Natural killer cell (primary cell): ENCODE measurements at regions not wholly inside any gene's neighbourhood (a gene's known extent, or its start where the extent isn't known, plus 50 kb on each side); places are given as distances from the start of the nearest gene placed in this dataset.

Experiments
- ATAC-seq, 3 donors: fragments of 150-1000 bp in 2 of 3; fragments of 200-7000 bp in 1 of 3; cut with Tn5 transposase; 1 replicate in 1 of 3; 2 replicates in 2 of 3; pipeline ENCODE4 v1.10.0; 2021; ENCODE audit warnings: mild to moderate bottlenecking in 2 of 3, moderate library complexity in 2 of 3
- DNase-seq, 2 donors: peaks; one replicate each; pipeline versions ENCODE4 v3.0.0 to v3.0.0-alpha.2; 2013 to 2021; ENCODE audit warnings: mixed read lengths in 1 of 2
- H3K27ac ChIP-seq: one replicate; pipeline ENCODE4 v1.5.1; 2013; ENCODE audit warnings: mild to moderate bottlenecking, low read length
- H3K27me3 ChIP-seq: one replicate; pipeline ENCODE4 v1.6.1; 2013; ENCODE audit warnings: low read length; ENCODE audit not compliant: control insufficient read depth, insufficient read depth
- H3K36me3 ChIP-seq: one replicate; pipeline ENCODE4 v1.6.1; 2013; ENCODE audit warnings: low read length; ENCODE audit not compliant: control insufficient read depth, insufficient read depth
- H3K4me1 ChIP-seq: one replicate; pipeline ENCODE4 v1.6.1; 2013; ENCODE audit warnings: low read length; ENCODE audit not compliant: control insufficient read depth, insufficient read depth
- H3K4me3 ChIP-seq: one replicate; pipeline ENCODE4 v1.5.1; 2013; ENCODE audit warnings: low read length
- H3K9me3 ChIP-seq: one replicate; pipeline ENCODE4 v1.6.1; 2013; ENCODE audit warnings: low read length; ENCODE audit not compliant: control insufficient read depth, insufficient read depth
- H3K27ac Mint-ChIP-seq, 2 donors: one replicate each; pipeline ENCODE4 v1.8.0; 2022; ENCODE audit warnings: mild to moderate bottlenecking in 2 of 2, mixed read lengths in 2 of 2, moderate library complexity in 1 of 2
- H3K27me3 Mint-ChIP-seq, 2 donors: one replicate each; pipeline ENCODE4 v1.8.0; 2022; ENCODE audit warnings: low read depth in 2 of 2, mixed read lengths in 2 of 2
- H3K36me3 Mint-ChIP-seq: one replicate; pipeline ENCODE4 v1.8.0; 2022; ENCODE audit warnings: mixed read lengths
- H3K4me1 Mint-ChIP-seq, 2 donors: one replicate each; pipeline ENCODE4 v1.8.0; 2022; ENCODE audit warnings: mixed read lengths in 2 of 2
- H3K4me3 Mint-ChIP-seq: one replicate; pipeline ENCODE4 v1.8.0; 2022; ENCODE audit warnings: mild to moderate bottlenecking, moderate library complexity, mixed read lengths
- H3K9me3 Mint-ChIP-seq, 2 donors: one replicate each; pipeline ENCODE4 v1.8.0; 2022; ENCODE audit warnings: mixed read lengths in 2 of 2
- WGBS: methylation state at CpG from one replicate; pipeline ENCODE4 v1.1.7; 2013; ENCODE audit warnings: missing lambda C conversion rate; ENCODE audit not compliant: insufficient coverage; 5-methylcytosine and 5-hydroxymethylcytosine counted together
- intact Hi-C: fragments of 100-400 bp; cut with micrococcal nuclease; formaldehyde crosslinking; loops from one replicate; pipeline ENCODE4 v1.14.2; 2022
- TF ChIP-seq, protein P1 (sequence below): fragments of 200-600 bp; IDR thresholded peaks from one replicate; pipeline ENCODE4 v1.8.0; 2022; ENCODE audit warnings: antibody characterized with exemption

GRCh38 chr2:129575431-129575830 lies 404.0 kb upstream of the RAB6C start:
- H3K27me3 ChIP-seq: no peaks in the 10 kb centered on the region
- H3K27ac Mint-ChIP-seq: no peak overlapping the region
- peaks cover 6 to 18% of the 10 kb centered on the region in 2 donors for H3K9me3 Mint-ChIP-seq
- peaks cover 0 to 2% of the 10 kb centered on the region in 2 donors for H3K27me3 Mint-ChIP-seq
- no peak overlapping the region for H3K27ac ChIP-seq
- H3K4me3 Mint-ChIP-seq: no peak overlapping the region
- H3K36me3 Mint-ChIP-seq: peaks cover 7% of the 10 kb centered on the region
- intact Hi-C loops: no loop called here
- ATAC-seq: no peak
- no peak for DNase-seq
- TF ChIP-seq, protein P1, sequence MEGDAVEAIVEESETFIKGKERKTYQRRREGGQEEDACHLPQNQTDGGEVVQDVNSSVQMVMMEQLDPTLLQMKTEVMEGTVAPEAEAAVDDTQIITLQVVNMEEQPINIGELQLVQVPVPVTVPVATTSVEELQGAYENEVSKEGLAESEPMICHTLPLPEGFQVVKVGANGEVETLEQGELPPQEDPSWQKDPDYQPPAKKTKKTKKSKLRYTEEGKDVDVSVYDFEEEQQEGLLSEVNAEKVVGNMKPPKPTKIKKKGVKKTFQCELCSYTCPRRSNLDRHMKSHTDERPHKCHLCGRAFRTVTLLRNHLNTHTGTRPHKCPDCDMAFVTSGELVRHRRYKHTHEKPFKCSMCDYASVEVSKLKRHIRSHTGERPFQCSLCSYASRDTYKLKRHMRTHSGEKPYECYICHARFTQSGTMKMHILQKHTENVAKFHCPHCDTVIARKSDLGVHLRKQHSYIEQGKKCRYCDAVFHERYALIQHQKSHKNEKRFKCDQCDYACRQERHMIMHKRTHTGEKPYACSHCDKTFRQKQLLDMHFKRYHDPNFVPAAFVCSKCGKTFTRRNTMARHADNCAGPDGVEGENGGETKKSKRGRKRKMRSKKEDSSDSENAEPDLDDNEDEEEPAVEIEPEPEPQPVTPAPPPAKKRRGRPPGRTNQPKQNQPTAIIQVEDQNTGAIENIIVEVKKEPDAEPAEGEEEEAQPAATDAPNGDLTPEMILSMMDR: no peak
- 93% methylated on average over 2 of the region's 2 CpGs for WGBS
- no peaks in the 10 kb centered on the region for H3K9me3 ChIP-seq
- no peaks in the 10 kb centered on the region for H3K4me1 ChIP-seq
- no peaks in the 10 kb centered on the region for H3K4me1 Mint-ChIP-seq
- no peaks in the 10 kb centered on the region for H3K36me3 ChIP-seq
- H3K4me3 ChIP-seq: no peak overlapping the region

DNA sequence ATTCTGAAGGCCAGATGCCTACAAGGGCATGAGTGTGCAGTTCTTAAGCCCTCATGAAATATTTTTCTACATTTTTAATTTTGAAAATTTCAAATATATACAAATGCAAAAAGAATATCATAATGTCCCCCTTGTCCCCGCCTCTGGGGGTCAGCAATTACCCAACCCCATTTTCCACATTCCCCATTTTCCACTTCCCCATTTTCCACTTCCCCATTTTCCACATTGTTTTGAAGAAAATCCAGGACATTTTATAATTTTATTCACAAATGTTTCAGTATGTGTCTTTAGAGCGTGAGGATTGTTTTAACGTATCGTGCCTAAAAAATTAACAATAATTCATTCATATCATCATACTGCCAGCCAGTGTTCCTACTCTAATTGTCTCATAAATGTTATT lies 403.6 kb upstream of the RAB6C start:
- peaks cover 0 to 2% of the 10 kb centered on the region in 2 donors for H3K27me3 Mint-ChIP-seq
- intact Hi-C loops: no loop called here
- Histone ChIP-seq H3K9me3 (peaks cover 4% of the 10 kb centered on the region), H3K27ac (no peak overlapping the region), H3K4me3 (no peak overlapping the region), H3K27me3 (no peaks in the 10 kb centered on the region), H3K36me3 (no peaks in the 10 kb centered on the region), H3K4me1 (no peaks in the 10 kb centered on the region)
- peaks cover 6 to 15% of the 10 kb centered on the region in 2 donors for H3K9me3 Mint-ChIP-seq
- no peaks in the 10 kb centered on the region for H3K4me1 Mint-ChIP-seq
- ATAC-seq (no peak), DNase-seq (no peak)
- H3K36me3 Mint-ChIP-seq: peaks cover 3% of the 10 kb centered on the region
- no peak overlapping the region for H3K4me3 Mint-ChIP-seq
- whole genome bisulfite sequencing: 77% methylated on average over 1 of the region's 4 CpGs
- TF ChIP-seq, protein P1: no peak
- no peak overlapping the region for H3K27ac Mint-ChIP-seq

DNA sequence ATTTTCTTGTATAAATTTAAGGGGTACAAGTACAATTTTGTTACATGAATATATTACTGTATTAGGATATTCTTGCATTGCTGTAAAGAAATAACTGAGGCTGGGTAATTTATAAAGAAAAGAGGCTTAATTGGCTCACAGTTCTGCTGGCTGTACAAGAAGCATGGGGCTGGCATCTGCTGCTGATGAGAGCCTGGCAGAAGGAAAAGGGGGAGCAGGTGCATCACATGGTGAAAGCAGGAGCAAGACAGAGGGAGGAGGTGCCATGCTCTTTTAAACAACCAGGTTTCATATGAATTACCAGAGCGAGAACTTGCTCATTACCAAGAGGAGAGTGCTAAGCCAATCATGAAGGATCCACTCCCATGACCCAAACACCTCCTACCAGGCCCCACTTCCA lies 399.5 kb upstream of the RAB6C start:
- Mint-ChIP-seq H3K27ac (no peak overlapping the region), H3K36me3 (no peaks in the 10 kb centered on the region), H3K9me3 (peaks cover 4 to 8% of the 10 kb centered on the region in 2 donors), H3K27me3 (no peaks in the 10 kb centered on the region), H3K4me1 (no peaks in the 10 kb centered on the region), H3K4me3 (no peak overlapping the region)
- H3K27me3 ChIP-seq: no peaks in the 10 kb centered on the region
- intact Hi-C loops: no loop called here
- H3K27ac ChIP-seq: no peak overlapping the region
- DNase-seq (no peak), ATAC-seq (no peak)
- H3K4me1 ChIP-seq: no peaks in the 10 kb centered on the region
- peaks cover 11% of the 10 kb centered on the region for H3K9me3 ChIP-seq
- TF ChIP-seq, protein P1: no peak
- no peaks in the 10 kb centered on the region for H3K36me3 ChIP-seq
- no peak overlapping the region for H3K4me3 ChIP-seq
- WGBS: 73% methylated on average over 1 of the region's 1 CpG

DNA sequence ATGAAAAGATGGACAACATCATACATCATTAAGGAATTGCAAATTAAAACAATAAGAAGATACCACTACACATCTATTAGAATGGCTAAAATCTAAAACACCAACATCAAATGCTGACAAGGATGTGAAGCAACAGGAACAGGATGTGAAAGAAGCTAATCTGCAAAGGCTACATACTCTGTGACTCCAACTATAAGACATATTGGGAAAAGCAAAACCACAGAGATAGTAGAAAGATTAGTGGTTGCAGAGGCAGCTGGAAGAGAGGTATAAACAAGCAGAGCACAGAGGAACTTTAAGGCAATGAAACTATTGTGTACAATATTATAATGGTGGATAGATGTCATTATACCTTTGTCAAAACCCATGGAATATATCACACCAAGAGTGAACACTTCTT lies 393.7 kb upstream of the RAB6C start:
- no peak overlapping the region for H3K4me3 Mint-ChIP-seq
- Histone ChIP-seq H3K27me3 (no peaks in the 10 kb centered on the region), H3K36me3 (no peaks in the 10 kb centered on the region), H3K4me1 (no peaks in the 10 kb centered on the region), H3K4me3 (no peak overlapping the region), H3K27ac (no peak overlapping the region), H3K9me3 (peaks cover 8% of the 10 kb centered on the region)
- no peak overlapping the region for H3K27ac Mint-ChIP-seq
- no peak for ATAC-seq
- DNase-seq: no peak
- H3K9me3 Mint-ChIP-seq: peaks cover 2% of the 10 kb centered on the region in 2 donors
- no peaks in the 10 kb centered on the region for H3K36me3 Mint-ChIP-seq
- H3K4me1 Mint-ChIP-seq: no peaks in the 10 kb centered on the region
- no peaks in the 10 kb centered on the region for H3K27me3 Mint-ChIP-seq
- TF ChIP-seq, protein P1: no peak
- intact Hi-C loops: no loop called here
